GM23338 (cell line): ENCODE measurements at regions not wholly inside any gene's neighbourhood (a gene's known extent, or its start where the extent isn't known, plus 50 kb on each side); places are given as distances from the start of the nearest gene placed in this dataset.

Source experiments
- ATAC-seq: fragments of 200-7000 bp; cut with Tn5 transposase; 3 replicates; pipeline ENCODE4 v1.9.1; 2020
- DNase-seq: peaks from one replicate; pipeline ENCODE4 v3.0.0-alpha.2; 2015; ENCODE audit warnings: low spot score
- H2AFZ ChIP-seq: fragments of 200-600 bp; sonication (generic); 2 replicates; pipeline ENCODE4 v1.8.0; 2016; ENCODE audit warnings: antibody characterized with exemption, mild to moderate bottlenecking, moderate library complexity
- H3F3A ChIP-seq: fragments of 200-600 bp; sonication (generic); replicated peaks from 2 replicates; pipeline ENCODE4 v1.8.0; 2017; ENCODE audit warnings: antibody characterized with exemption, mixed run types, low read depth
- H3K27ac ChIP-seq: fragments of 200-600 bp; sonication (generic); 2 replicates; pipeline ENCODE4 v1.6.1; 2016; ENCODE audit warnings: low read depth
- H3K27me3 ChIP-seq: fragments of 200-600 bp; sonication (generic); 2 replicates; pipeline ENCODE4 v1.8.0; 2016; ENCODE audit warnings: mild to moderate bottlenecking, mixed run types, moderate library complexity; ENCODE audit not compliant: insufficient read depth
- H3K36me3 ChIP-seq: fragments of 200-600 bp; sonication (generic); 2 replicates; pipeline ENCODE4 v1.8.0; 2016; ENCODE audit warnings: mild to moderate bottlenecking; ENCODE audit not compliant: insufficient read depth
- H3K4me1 ChIP-seq: fragments of 200-600 bp; sonication (generic); 2 replicates; pipeline ENCODE4 v1.8.0; 2016; ENCODE audit warnings: mild to moderate bottlenecking, moderate library complexity; ENCODE audit not compliant: insufficient read depth
- H3K4me2 ChIP-seq: fragments of 200-600 bp; sonication (generic); 2 replicates; pipeline ENCODE4 v1.7.1; 2017; ENCODE audit warnings: mixed run types
- H3K4me3 ChIP-seq: fragments of 200-600 bp; sonication (generic); 2 replicates; pipeline ENCODE4 v1.6.1; 2016; ENCODE audit warnings: mixed run types
- H3K79me2 ChIP-seq: fragments of 200-600 bp; sonication (generic); replicated peaks from 2 replicates; pipeline ENCODE4 v1.8.0; 2017; ENCODE audit warnings: mild to moderate bottlenecking; ENCODE audit not compliant: insufficient read depth
- H3K9me2 ChIP-seq: fragments of 200-600 bp; sonication (generic); 2 replicates; pipeline ENCODE4 v1.8.0; 2017; ENCODE audit not compliant: insufficient read depth
- H4K20me1 ChIP-seq: fragments of 200-600 bp; sonication (generic); replicated peaks from 2 replicates; pipeline ENCODE4 v1.8.0; 2017; ENCODE audit warnings: mild to moderate bottlenecking; ENCODE audit not compliant: insufficient read depth
- H3K27ac Mint-ChIP-seq: 2 replicates; pipeline ENCODE4 v1.8.0; 2020; ENCODE audit warnings: inconsistent platforms, mild to moderate bottlenecking, moderate library complexity, mixed read lengths
- H3K27me3 Mint-ChIP-seq: 3 replicates; pipeline ENCODE4 v1.8.0; 2022; ENCODE audit warnings: low read depth, mild to moderate bottlenecking, moderate library complexity, mixed read lengths, inconsistent platforms; ENCODE audit not compliant: insufficient read depth, poor library complexity
- H3K36me3 Mint-ChIP-seq: 3 replicates; pipeline ENCODE4 v1.8.0; 2021; ENCODE audit warnings: low read depth, mild to moderate bottlenecking, inconsistent platforms, moderate library complexity, mixed read lengths
- H3K4me1 Mint-ChIP-seq: 3 replicates; pipeline ENCODE4 v1.8.0; 2020; ENCODE audit warnings: mild to moderate bottlenecking, inconsistent platforms, mixed read lengths
- H3K4me3 Mint-ChIP-seq: 3 replicates; pipeline ENCODE4 v1.8.0; 2021; ENCODE audit warnings: moderate library complexity, mild to moderate bottlenecking, inconsistent platforms, mixed read lengths
- H3K9me3 Mint-ChIP-seq: 3 replicates; pipeline ENCODE4 v1.8.0; 2020; ENCODE audit warnings: moderate library complexity, mild to moderate bottlenecking, inconsistent platforms, mixed read lengths
- CTCF ChIP-seq, 2 experiments: fragments of 200-600 bp in 1 of 2; sonication (generic) in 1 of 2; conservative IDR thresholded peaks; 2 replicates each; pipeline versions ENCODE4 v1.5.1 to v1.6.1; 2016 to 2017; ENCODE audit warnings: antibody characterized with exemption in 2 of 2, low read depth in 2 of 2, mild to moderate bottlenecking in 2 of 2, moderate library complexity in 1 of 2
- ETS1 ChIP-seq: IDR thresholded peaks from 2 replicates; pipeline ENCODE4 v1.6.1; 2016; ENCODE audit warnings: antibody characterized with exemption
- EZH2 ChIP-seq: fragments of 200-600 bp; sonication (generic); IDR thresholded peaks from one replicate; pipeline ENCODE4 v1.8.0; 2017; ENCODE audit warnings: antibody characterized with exemption, mild to moderate bottlenecking, low read depth; ENCODE audit not compliant: unreplicated experiment
- EZH2phosphoT487 ChIP-seq: fragments of 200-600 bp; sonication (generic); IDR thresholded peaks from one replicate; pipeline ENCODE4 v1.8.1; 2018; ENCODE audit warnings: antibody characterized with exemption; ENCODE audit not compliant: unreplicated experiment
- JUNB ChIP-seq: IDR thresholded peaks from one replicate; pipeline ENCODE4 v1.6.1; 2016; ENCODE audit warnings: antibody characterized with exemption; ENCODE audit not compliant: unreplicated experiment
- NANOG ChIP-seq: IDR thresholded peaks from 2 replicates; pipeline ENCODE4 v1.6.1; 2016; ENCODE audit warnings: antibody characterized with exemption, borderline replicate concordance
- REST ChIP-seq: IDR thresholded peaks from one replicate; pipeline ENCODE4 v1.6.1; 2018; ENCODE audit warnings: antibody characterized with exemption; ENCODE audit not compliant: unreplicated experiment
- STAT1 ChIP-seq: IDR thresholded peaks from one replicate; pipeline ENCODE4 v1.6.1; 2016; ENCODE audit warnings: antibody characterized with exemption; ENCODE audit not compliant: unreplicated experiment
- ZNF331 ChIP-seq: fragments of 250-450 bp; sonication (Bioruptor Pico); IDR thresholded peaks from 2 replicates; pipeline ENCODE4 v1.5.0; 2020; ENCODE audit warnings: low read depth, mild to moderate bottlenecking, moderate library complexity
- ZNF462 ChIP-seq: fragments of 250-450 bp; sonication (Bioruptor Pico); IDR thresholded peaks from 2 replicates; pipeline ENCODE4 v1.5.0; 2020; ENCODE audit warnings: mild to moderate bottlenecking, moderate library complexity

GRCh38 chr10:29958440-29958839 lies 100.9 kb downstream of the JCAD start:
- H3K9me2 ChIP-seq = no peaks in the 10 kb centered on the region
- Mint-ChIP-seq H3K27ac (no peak overlapping the region), H3K9me3 (no peaks in the 10 kb centered on the region), H3K4me3 (no peak overlapping the region), H3K27me3 (peaks cover 2% of the 10 kb centered on the region), H3K4me1 (0 out of 3 replicates have a peak, but pooled peaks cover 2% of the 10 kb centered on the region), H3K36me3 (no peaks in the 10 kb centered on the region; the same call in 2 of the 3 replicates)
- no peak for ATAC-seq
- no peaks in the 10 kb centered on the region for H3K4me1 ChIP-seq
- H3K4me2 ChIP-seq = no peak overlapping the region
- H3K27me3 ChIP-seq = no peaks in the 10 kb centered on the region
- no peaks in the 10 kb centered on the region for H4K20me1 ChIP-seq
- H3K36me3 ChIP-seq = no peaks in the 10 kb centered on the region
- no peak overlapping the region for H3K4me3 ChIP-seq
- no peak for DNase-seq
- H3K27ac ChIP-seq = no peak overlapping the region
- H3K79me2 ChIP-seq = no peaks in the 10 kb centered on the region
- H3F3A ChIP-seq = no peaks in the 10 kb centered on the region
- TF ChIP-seq ZNF331 (CRISPR knock-in tag) (no peak), ETS1 (no peak), ZNF462 (CRISPR knock-in tag) (no peak), EZH2phosphoT487 (no peak), REST (no peak), JUNB (no peak), STAT1 (no peak), EZH2 (no peak), NANOG (no peak), CTCF (conservative IDR thresholded peaks at IDR 0.05; ENCODE audit: low read depth in 2 of 2) (no peak)
- no peak overlapping the region for H2AFZ ChIP-seq
